ENCODE measurements at regions not wholly inside any gene's neighbourhood (a gene's known extent, or its start where the extent isn't known, plus 50 kb on each side); places are given as distances from the start of the nearest gene placed in this dataset.

DNA sequence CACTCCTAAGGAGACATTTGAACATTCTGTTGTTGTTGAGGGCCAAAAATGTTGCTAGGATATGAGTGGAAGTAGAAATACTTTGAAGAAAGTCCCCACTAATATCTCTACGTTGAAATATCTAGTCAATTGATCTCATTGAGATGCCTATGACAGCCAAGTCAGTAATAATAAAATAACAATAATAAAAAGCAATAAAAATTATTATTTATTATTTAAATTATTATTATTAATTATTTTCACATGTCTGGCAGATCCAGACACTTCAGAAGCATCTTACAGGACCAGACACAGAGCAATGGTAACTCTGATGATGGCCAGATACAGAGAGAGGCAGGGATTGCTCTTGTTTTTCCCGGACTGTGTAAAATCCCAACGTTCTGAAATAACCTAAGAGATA, 143.5 kb upstream of the PALMD start:
- TF ChIP-seq POLR2A (IDR thresholded peaks at IDR 0.05) (no peak), POLR2AphosphoS5 (IDR thresholded peaks at IDR 0.05) (no peak)
- TF ChIP-seq, protein P1, sequence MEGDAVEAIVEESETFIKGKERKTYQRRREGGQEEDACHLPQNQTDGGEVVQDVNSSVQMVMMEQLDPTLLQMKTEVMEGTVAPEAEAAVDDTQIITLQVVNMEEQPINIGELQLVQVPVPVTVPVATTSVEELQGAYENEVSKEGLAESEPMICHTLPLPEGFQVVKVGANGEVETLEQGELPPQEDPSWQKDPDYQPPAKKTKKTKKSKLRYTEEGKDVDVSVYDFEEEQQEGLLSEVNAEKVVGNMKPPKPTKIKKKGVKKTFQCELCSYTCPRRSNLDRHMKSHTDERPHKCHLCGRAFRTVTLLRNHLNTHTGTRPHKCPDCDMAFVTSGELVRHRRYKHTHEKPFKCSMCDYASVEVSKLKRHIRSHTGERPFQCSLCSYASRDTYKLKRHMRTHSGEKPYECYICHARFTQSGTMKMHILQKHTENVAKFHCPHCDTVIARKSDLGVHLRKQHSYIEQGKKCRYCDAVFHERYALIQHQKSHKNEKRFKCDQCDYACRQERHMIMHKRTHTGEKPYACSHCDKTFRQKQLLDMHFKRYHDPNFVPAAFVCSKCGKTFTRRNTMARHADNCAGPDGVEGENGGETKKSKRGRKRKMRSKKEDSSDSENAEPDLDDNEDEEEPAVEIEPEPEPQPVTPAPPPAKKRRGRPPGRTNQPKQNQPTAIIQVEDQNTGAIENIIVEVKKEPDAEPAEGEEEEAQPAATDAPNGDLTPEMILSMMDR (IDR thresholded peaks at IDR 0.05) = no peak

All from gastroesophageal sphincter (tissue), 3 donors.